H1 (cell line): ENCODE measurements at regions not wholly inside any gene's neighbourhood (a gene's known extent, or its start where the extent isn't known, plus 50 kb on each side); places are given as distances from the start of the nearest gene placed in this dataset.

Source experiments
- CEBPB ChIP-seq: IDR thresholded peaks from 2 replicates; pipeline ENCODE4 v1.6.1; 2012; ENCODE audit warnings: low read depth, low read length
- HDAC2 ChIP-seq, 2 experiments: fragments of 300-600 bp in 1 of 2; sonication (generic) in 1 of 2; IDR thresholded peaks; 2 replicates each; pipeline ENCODE4 v1.6.1; 2011 to 2012; ENCODE audit warnings: low read depth in 2 of 2, low read length in 2 of 2, mild to moderate bottlenecking in 2 of 2, moderate library complexity in 2 of 2, borderline replicate concordance in 1 of 2, inconsistent platforms in 1 of 2
- JUND ChIP-seq: IDR thresholded peaks from 2 replicates; pipeline ENCODE4 v1.6.1; 2011; ENCODE audit warnings: mild to moderate bottlenecking, improper control_type of control experiment, low read length
- MAFK ChIP-seq: IDR thresholded peaks from 2 replicates; pipeline ENCODE4 v1.6.1; 2012; ENCODE audit warnings: low read depth, mild to moderate bottlenecking, improper control_type of control experiment, low read length
- POLR2A ChIP-seq, 2 experiments: IDR thresholded peaks; 1 replicate in 1 of 2; 2 replicates in 1 of 2; pipeline ENCODE4 v1.6.1; 2011; ENCODE audit warnings: low read depth in 2 of 2, low read length in 2 of 2, mild to moderate bottlenecking in 2 of 2; ENCODE audit errors: control extremely low read depth in 1 of 2
- POLR2AphosphoS5 ChIP-seq: IDR thresholded peaks from 2 replicates; pipeline ENCODE4 v1.6.1; 2011; ENCODE audit warnings: low read depth, low read length
- RAD21 ChIP-seq, 2 experiments: IDR thresholded peaks in 1 of 2; conservative IDR thresholded peaks in 1 of 2; 2 replicates each; pipeline ENCODE4 v1.6.1; 2011; ENCODE audit warnings: low read depth in 2 of 2, low read length in 2 of 2, improper control_type of control experiment in 1 of 2, inconsistent platforms in 1 of 2, mild to moderate bottlenecking in 1 of 2, moderate library complexity in 1 of 2
- RXRA ChIP-seq: IDR thresholded peaks from 2 replicates; pipeline ENCODE4 v1.6.1; 2011; ENCODE audit warnings: low read depth, mild to moderate bottlenecking, low read length, moderate library complexity; ENCODE audit not compliant: insufficient read depth
- TAF1 ChIP-seq: IDR thresholded peaks from 2 replicates; pipeline ENCODE4 v1.6.1; 2011; ENCODE audit warnings: mild to moderate bottlenecking, low read depth, low read length
- YY1 ChIP-seq: IDR thresholded peaks from 2 replicates; pipeline ENCODE4 v1.6.1; 2011; ENCODE audit warnings: low read depth, mild to moderate bottlenecking, low read length
- TF ChIP-seq, protein P1 (sequence below), 3 experiments: IDR thresholded peaks; 1 replicate in 2 of 3; 2 replicates in 1 of 3; pipeline versions ENCODE4 v1.5.1 to v1.6.1; 2011; ENCODE audit warnings: low read length in 3 of 3, mild to moderate bottlenecking in 3 of 3, inconsistent platforms in 2 of 3, low read depth in 1 of 3, moderate library complexity in 1 of 3; ENCODE audit not compliant: insufficient read depth in 1 of 3; ENCODE audit errors: control extremely low read depth in 1 of 3
- TF ChIP-seq, protein P2 (sequence below): IDR thresholded peaks from 2 replicates; pipeline ENCODE4 v1.6.1; 2011; ENCODE audit warnings: low read length, improper control_type of control experiment

- no peak for TF ChIP-seq TAF1
- no peak for TF ChIP-seq CEBPB
- TF ChIP-seq, protein P1, sequence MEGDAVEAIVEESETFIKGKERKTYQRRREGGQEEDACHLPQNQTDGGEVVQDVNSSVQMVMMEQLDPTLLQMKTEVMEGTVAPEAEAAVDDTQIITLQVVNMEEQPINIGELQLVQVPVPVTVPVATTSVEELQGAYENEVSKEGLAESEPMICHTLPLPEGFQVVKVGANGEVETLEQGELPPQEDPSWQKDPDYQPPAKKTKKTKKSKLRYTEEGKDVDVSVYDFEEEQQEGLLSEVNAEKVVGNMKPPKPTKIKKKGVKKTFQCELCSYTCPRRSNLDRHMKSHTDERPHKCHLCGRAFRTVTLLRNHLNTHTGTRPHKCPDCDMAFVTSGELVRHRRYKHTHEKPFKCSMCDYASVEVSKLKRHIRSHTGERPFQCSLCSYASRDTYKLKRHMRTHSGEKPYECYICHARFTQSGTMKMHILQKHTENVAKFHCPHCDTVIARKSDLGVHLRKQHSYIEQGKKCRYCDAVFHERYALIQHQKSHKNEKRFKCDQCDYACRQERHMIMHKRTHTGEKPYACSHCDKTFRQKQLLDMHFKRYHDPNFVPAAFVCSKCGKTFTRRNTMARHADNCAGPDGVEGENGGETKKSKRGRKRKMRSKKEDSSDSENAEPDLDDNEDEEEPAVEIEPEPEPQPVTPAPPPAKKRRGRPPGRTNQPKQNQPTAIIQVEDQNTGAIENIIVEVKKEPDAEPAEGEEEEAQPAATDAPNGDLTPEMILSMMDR (IDR thresholded peaks at IDR 0.05; ENCODE audit: control extremely low read depth in 1 of 3, insufficient read depth in 1 of 3, low read depth in 1 of 3, low read length in 3 of 3) = no peak
- TF ChIP-seq MAFK = no peak
- TF ChIP-seq YY1 = no peak
- no peak for TF ChIP-seq POLR2AphosphoS5
- no peak for TF ChIP-seq RAD21 (IDR thresholded peaks at IDR 0.05 in 1 of 2, conservative IDR thresholded peaks at IDR 0.05 in 1 of 2; ENCODE audit: low read depth in 2 of 2, low read length in 2 of 2)
- TF ChIP-seq, protein P2, sequence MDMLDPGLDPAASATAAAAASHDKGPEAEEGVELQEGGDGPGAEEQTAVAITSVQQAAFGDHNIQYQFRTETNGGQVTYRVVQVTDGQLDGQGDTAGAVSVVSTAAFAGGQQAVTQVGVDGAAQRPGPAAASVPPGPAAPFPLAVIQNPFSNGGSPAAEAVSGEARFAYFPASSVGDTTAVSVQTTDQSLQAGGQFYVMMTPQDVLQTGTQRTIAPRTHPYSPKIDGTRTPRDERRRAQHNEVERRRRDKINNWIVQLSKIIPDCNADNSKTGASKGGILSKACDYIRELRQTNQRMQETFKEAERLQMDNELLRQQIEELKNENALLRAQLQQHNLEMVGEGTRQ = no peak
- TF ChIP-seq POLR2A (IDR thresholded peaks at IDR 0.05; ENCODE audit: control extremely low read depth in 1 of 2, low read depth in 2 of 2, low read length in 2 of 2) = no peak
- no peak for TF ChIP-seq JUND
- TF ChIP-seq HDAC2 (IDR thresholded peaks at IDR 0.05; ENCODE audit: borderline replicate concordance in 1 of 2, low read depth in 2 of 2, low read length in 2 of 2) = no peak
- no peak for TF ChIP-seq RXRA
These were observed 268.6 kb downstream of the HAPSTR1 start for GRCh38 chr16:9360075-9360474.
